HG03175 (cell line): ENCODE measurements at regions not wholly inside any gene's neighbourhood (a gene's known extent, or its start where the extent isn't known, plus 50 kb on each side); places are given as distances from the start of the nearest gene placed in this dataset.

Experiments
- ATAC-seq: cut with Tn5 transposase; IDR thresholded peaks from one replicate; pipeline ENCODE4 v1.9.1; 2021; ENCODE audit warnings: mild to moderate bottlenecking, moderate library complexity; ENCODE audit not compliant: unreplicated experiment

GRCh38 chr2:16085073-16085472, 144.7 kb downstream of the MYCN start:
- no peak for ATAC-seq

GRCh38 chr2:16084274-16084673, 143.9 kb downstream of the MYCN start:
- ATAC-seq: no peak

GRCh38 chr2:16082276-16082675, 141.9 kb downstream of the MYCN start:
- no peak for ATAC-seq

GRCh38 chr2:16081316-16082200, 141.2 kb downstream of the MYCN start:
- ATAC-seq: no peak

- no peak for ATAC-seq
Measured at GRCh38 chr2:16080516-16080915, 140.2 kb downstream of the MYCN start.

- no peak for ATAC-seq
Measured at GRCh38 chr2:16080071-16080470, 139.7 kb downstream of the MYCN start.

- no peak for ATAC-seq
Measured at GRCh38 chr2:16079637-16080036, 139.3 kb downstream of the MYCN start.

- no peak for ATAC-seq
Measured at GRCh38 chr2:16077601-16078000, 137.3 kb downstream of the MYCN start.

- no peak for ATAC-seq
Measured at GRCh38 chr2:16076911-16077310, 136.6 kb downstream of the MYCN start.

- no peak for ATAC-seq
Measured at GRCh38 chr2:16075045-16076012, 135.0 kb downstream of the MYCN start.

- no peak for ATAC-seq
Measured at GRCh38 chr2:16073921-16074425, 133.6 kb downstream of the MYCN start.

GRCh38 chr2:16073471-16073870, 133.1 kb downstream of the MYCN start:
- ATAC-seq: no peak

- no peak for ATAC-seq
Measured at GRCh38 chr2:16072638-16073290, 132.4 kb downstream of the MYCN start.

- ATAC-seq: no peak
Measured at GRCh38 chr2:16071865-16072637, 131.7 kb downstream of the MYCN start.

- no peak for ATAC-seq
Measured at GRCh38 chr2:16071039-16071864, 130.9 kb downstream of the MYCN start.

GRCh38 chr2:16070648-16070971, 130.3 kb downstream of the MYCN start:
- ATAC-seq: no peak

- no peak for ATAC-seq
Measured at GRCh38 chr2:16069933-16070647, 129.7 kb downstream of the MYCN start.

GRCh38 chr2:16069663-16069932, 129.2 kb downstream of the MYCN start:
- no peak for ATAC-seq

- ATAC-seq: no peak
Measured at GRCh38 chr2:16068552-16068940, 128.2 kb downstream of the MYCN start.
